H1 (cell line): ENCODE measurements at regions not wholly inside any gene's neighbourhood (a gene's known extent, or its start where the extent isn't known, plus 50 kb on each side); places are given as distances from the start of the nearest gene placed in this dataset.

ENCODE experiments used
- CTCF ChIA-PET: fragments of 300-600 bp; sonication (Branson Sonifier 250); formaldehyde crosslinking; loops from one replicate; lab custom pipeline; 2021; ENCODE audit not compliant: partially characterized antibody; lab: Charles Lee
- POLR2A ChIA-PET: fragments of 300-600 bp; sonication (Branson Sonifier 250); formaldehyde crosslinking; loops from one replicate; lab custom pipeline; 2021; ENCODE audit warnings: inconsistent platforms; ENCODE audit not compliant: partially characterized antibody; lab: Charles Lee
- DNase-seq, 2 experiments: peaks; one replicate each; pipeline versions ENCODE4 v3.0.0 to v3.0.0-alpha.2; 2010 to 2022; ENCODE audit warnings: low spot score in 2 of 2, low read depth in 1 of 2, mixed read lengths in 1 of 2
- FAIRE-seq: peaks from 2 replicates; lab custom pipeline; 2011; peaks lifted over from hg19 to GRCh38; lab: Jason Lieb, UNC
- H2AFZ ChIP-seq: 2 replicates; pipeline ENCODE4 v1.8.1; 2012; ENCODE audit warnings: low read length, inconsistent platforms
- H2AK5ac ChIP-seq: 2 replicates; pipeline ENCODE4 v1.6.1; 2013; ENCODE audit warnings: low read depth, low read length
- H2BK120ac ChIP-seq: replicated peaks from 2 replicates; pipeline ENCODE3; 2013; ENCODE audit warnings: low read depth, low read length, inconsistent platforms
- H2BK12ac ChIP-seq: 2 replicates; pipeline ENCODE4 v1.6.1; 2013; ENCODE audit warnings: low read depth, low read length
- H2BK15ac ChIP-seq: 2 replicates; pipeline ENCODE4 v1.6.1; 2013; ENCODE audit warnings: low read length
- H2BK20ac ChIP-seq: 2 replicates; pipeline ENCODE4 v1.6.1; 2013; ENCODE audit warnings: low read length
- H2BK5ac ChIP-seq: 2 replicates; pipeline ENCODE4 v1.6.1; 2013; ENCODE audit warnings: low read depth, low read length
- H3K14ac ChIP-seq: 2 replicates; pipeline ENCODE4 v1.6.1; 2013; ENCODE audit warnings: inconsistent platforms; ENCODE audit not compliant: insufficient read length
- H3K18ac ChIP-seq: 2 replicates; pipeline ENCODE4 v1.6.1; 2013; ENCODE audit warnings: low read length; ENCODE audit errors: extremely low read depth
- H3K23ac ChIP-seq: 2 replicates; pipeline ENCODE4 v1.6.1; 2013; ENCODE audit warnings: inconsistent platforms; ENCODE audit not compliant: insufficient read length
- H3K23me2 ChIP-seq: 2 replicates; pipeline ENCODE4 v1.6.1; 2013; ENCODE audit warnings: low read depth, low read length
- H3K27ac ChIP-seq: 2 replicates; pipeline ENCODE4 v1.6.1; 2011; ENCODE audit warnings: low read depth, low read length, inconsistent platforms
- H3K27me3 ChIP-seq, 4 experiments: replicated peaks in 1 of 4; 1 replicate in 1 of 4; 2 replicates in 3 of 4; pipeline versions ENCODE4 v1.6.1 to v1.8.1; 2011 to 2013; ENCODE audit warnings: low read length in 3 of 4, mild to moderate bottlenecking in 3 of 4, inconsistent platforms in 2 of 4, mixed read lengths in 2 of 4, moderate library complexity in 1 of 4; ENCODE audit not compliant: control insufficient read depth in 3 of 4, insufficient read depth in 3 of 4; ENCODE audit errors: extremely low read depth in 1 of 4
- H3K36me3 ChIP-seq, 4 experiments: 2 replicates each; pipeline versions ENCODE4 v1.6.1 to v1.8.1; 2011 to 2013; ENCODE audit warnings: mild to moderate bottlenecking in 4 of 4, low read length in 3 of 4, moderate library complexity in 2 of 4, control low read depth in 1 of 4, inconsistent platforms in 1 of 4; ENCODE audit not compliant: insufficient read depth in 4 of 4, control insufficient read depth in 2 of 4
- H3K4ac ChIP-seq: replicated peaks from 2 replicates; pipeline ENCODE3; 2013; ENCODE audit warnings: low read length, low read depth, mixed read lengths, inconsistent platforms; ENCODE audit not compliant: insufficient read length
- H3K4me1 ChIP-seq, 4 experiments: replicated peaks in 1 of 4; 1 replicate in 1 of 4; 2 replicates in 3 of 4; pipeline versions ENCODE4 v1.6.1 to v1.8.1; 2011 to 2013; ENCODE audit warnings: low read length in 3 of 4, inconsistent platforms in 2 of 4, mixed read lengths in 1 of 4; ENCODE audit not compliant: insufficient read depth in 4 of 4, control insufficient read depth in 3 of 4
- H3K4me2 ChIP-seq, 2 experiments: 2 replicates each; pipeline versions ENCODE4 v1.6.1 to v1.8.1; 2011 to 2013; ENCODE audit warnings: low read depth in 2 of 2, low read length in 2 of 2, control low read depth in 1 of 2, inconsistent platforms in 1 of 2, mild to moderate bottlenecking in 1 of 2; ENCODE audit not compliant: insufficient read depth in 1 of 2
- H3K4me3 ChIP-seq, 4 experiments: fragments of 200-600, 300-600 bp in 1 of 4; sonication (generic), shearing (Covaris generic), sonication (Bioruptor Twin) in 1 of 4; 2 replicates each; pipeline versions ENCODE4 v1.5.1 to v1.8.1; 2011 to 2016; ENCODE audit warnings: low read length in 4 of 4, low read depth in 3 of 4, control low read depth in 2 of 4, inconsistent platforms in 2 of 4, mild to moderate bottlenecking in 2 of 4, mixed read lengths in 1 of 4, moderate library complexity in 1 of 4; ENCODE audit not compliant: insufficient read depth in 2 of 4; ENCODE audit errors: extremely low read depth in 1 of 4
- H3K56ac ChIP-seq: replicated peaks from 2 replicates; pipeline ENCODE3; 2013; ENCODE audit warnings: low read depth, mild to moderate bottlenecking, mixed read lengths, low read length, inconsistent platforms; ENCODE audit not compliant: insufficient read length
- H3K79me1 ChIP-seq: 2 replicates; pipeline ENCODE4 v1.6.1; 2013; ENCODE audit warnings: low read depth, low read length, control low read depth
- H3K79me2 ChIP-seq, 2 experiments: 2 replicates each; pipeline versions ENCODE4 v1.6.1 to v1.8.1; 2012 to 2013; ENCODE audit warnings: low read length in 2 of 2, mild to moderate bottlenecking in 2 of 2, inconsistent platforms in 1 of 2; ENCODE audit not compliant: insufficient read depth in 2 of 2, control insufficient read depth in 1 of 2
- H3K9ac ChIP-seq, 4 experiments: replicated peaks in 1 of 4; 1 replicate in 1 of 4; 2 replicates in 3 of 4; pipeline versions ENCODE4 v1.6.1 to v1.8.1; 2011 to 2013; ENCODE audit warnings: low read depth in 3 of 4, low read length in 3 of 4, control low read depth in 2 of 4, mild to moderate bottlenecking in 2 of 4, moderate library complexity in 2 of 4, inconsistent platforms in 1 of 4; ENCODE audit errors: extremely low read depth in 1 of 4
- H3K9me3 ChIP-seq, 2 experiments: 2 replicates each; pipeline versions ENCODE4 v1.6.1 to v1.8.1; 2012 to 2013; ENCODE audit warnings: mild to moderate bottlenecking in 2 of 2, moderate library complexity in 2 of 2, control low read depth in 1 of 2, inconsistent platforms in 1 of 2, low read depth in 1 of 2, low read length in 1 of 2, mixed read lengths in 1 of 2; ENCODE audit not compliant: insufficient read depth in 2 of 2
- H4K20me1 ChIP-seq, 2 experiments: replicated peaks in 1 of 2; 2 replicates each; pipeline versions ENCODE3 to v1.8.1; 2011 to 2013; ENCODE audit warnings: inconsistent platforms in 2 of 2, low read length in 2 of 2, mild to moderate bottlenecking in 1 of 2; ENCODE audit not compliant: insufficient read depth in 2 of 2, control insufficient read depth in 1 of 2
- H4K5ac ChIP-seq: 2 replicates; pipeline ENCODE4 v1.6.1; 2013; ENCODE audit warnings: low read length, low read depth, mixed read lengths, inconsistent platforms; ENCODE audit not compliant: insufficient read length
- H4K8ac ChIP-seq: 2 replicates; pipeline ENCODE4 v1.8.0; 2013; ENCODE audit warnings: mild to moderate bottlenecking, moderate library complexity, low read length, inconsistent platforms; ENCODE audit not compliant: insufficient read depth; ENCODE audit errors: extremely low read depth
- H4K91ac ChIP-seq: replicated peaks from 2 replicates; pipeline ENCODE3; 2013; ENCODE audit warnings: low read length, mixed read lengths, inconsistent platforms; ENCODE audit not compliant: insufficient read length
- ATF3 ChIP-seq: IDR thresholded peaks from 2 replicates; pipeline ENCODE4 v1.6.1; 2011; ENCODE audit warnings: low read depth, mild to moderate bottlenecking, low read length; ENCODE audit not compliant: insufficient read depth
- BACH1 ChIP-seq: IDR thresholded peaks from 2 replicates; pipeline ENCODE4 v1.6.1; 2012; ENCODE audit warnings: low read length, improper control_type of control experiment
- BCL11A ChIP-seq, 2 experiments: IDR thresholded peaks; one replicate each; pipeline ENCODE4 v1.6.1; 2011; ENCODE audit warnings: low read depth in 2 of 2, low read length in 2 of 2, mild to moderate bottlenecking in 2 of 2
- EGR1 ChIP-seq: IDR thresholded peaks from 2 replicates; pipeline ENCODE4 v1.6.1; 2011; ENCODE audit warnings: low read depth, low read length, borderline replicate concordance
- HDAC6 ChIP-seq: IDR thresholded peaks from one replicate; pipeline ENCODE4 v1.7.1; 2012; ENCODE audit warnings: low read depth, mild to moderate bottlenecking, inconsistent platforms, low read length, moderate library complexity
- SP2 ChIP-seq: IDR thresholded peaks from 2 replicates; pipeline ENCODE4 v1.6.1; 2012; ENCODE audit warnings: mild to moderate bottlenecking, low read length, inconsistent platforms
- WGBS, 2 experiments: shearing (Covaris generic) in 1 of 2; methylation state at CpG; one replicate each; pipeline versions ENCODE4 v1.1.6 to v1.1.7; 2013 to 2015; ENCODE audit warnings: low lambda C conversion rate in 2 of 2, mixed read lengths in 2 of 2, inconsistent platforms in 1 of 2, low coverage in 1 of 2, missing lambda C conversion rate in 1 of 2; ENCODE audit not compliant: insufficient replicate concordance in 2 of 2, insufficient coverage in 1 of 2, insufficient read length in 1 of 2; ENCODE audit errors: extremely low coverage in 1 of 2, missing lambda C conversion rate in 1 of 2; 5-methylcytosine and 5-hydroxymethylcytosine counted together

DNA sequence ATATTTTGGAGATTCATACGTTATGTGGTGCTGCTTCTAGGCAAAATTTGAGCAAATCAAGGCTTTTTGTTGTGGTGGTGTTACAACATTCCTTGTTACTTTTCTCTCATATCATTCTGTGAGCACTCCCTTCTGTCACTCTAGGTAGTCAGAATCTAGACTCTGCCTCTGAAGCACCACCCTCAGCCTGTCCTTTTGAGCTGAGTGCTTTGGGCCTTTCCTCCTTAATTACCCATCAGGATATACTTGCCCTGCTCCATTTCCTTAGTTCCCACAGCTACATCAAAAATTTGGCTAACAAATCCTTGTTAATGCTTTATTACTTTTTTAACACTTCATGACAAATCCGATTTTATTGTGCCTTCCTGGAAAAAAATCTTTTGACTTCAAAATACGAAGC lies 289.6 kb downstream of the CALCRL start:
- peaks cover 8 to 10% of the 10 kb centered on the region in 2 experiments; a peak in 3 of 4 replicates for H3K9me3 ChIP-seq
- no peak overlapping the region for H3K4me2 ChIP-seq
- H3K4me1 ChIP-seq, result no peaks in the 10 kb centered on the region
- no peak overlapping the region for H3K4me3 ChIP-seq
- H3K4ac ChIP-seq, result no peak overlapping the region
- no peak overlapping the region for H2BK12ac ChIP-seq
- H3K23me2 ChIP-seq, result no peaks in the 10 kb centered on the region
- no peak overlapping the region for H3K56ac ChIP-seq
- no peaks in the 10 kb centered on the region for H4K20me1 ChIP-seq
- WGBS, 2 experiments, result 80% methylated on average over 3 of the region's 3 CpGs; no CpG with 5 or more reads in 1 of the 2 experiments
- no peak overlapping the region for H2BK120ac ChIP-seq
- no peak overlapping the region for H2BK20ac ChIP-seq
- H3K23ac ChIP-seq, result no peak overlapping the region
- H3K27ac ChIP-seq, result no peak overlapping the region
- no peak overlapping the region for H2BK15ac ChIP-seq
- H2AFZ ChIP-seq, result no peak overlapping the region
- no peak overlapping the region for H4K91ac ChIP-seq
- H3K36me3 ChIP-seq, result no peaks in the 10 kb centered on the region; a peak in 1 of 8 replicates
- no peaks in the 10 kb centered on the region for H3K79me2 ChIP-seq
- no peaks in the 10 kb centered on the region for H3K27me3 ChIP-seq
- no peak overlapping the region for H2AK5ac ChIP-seq
- no peak overlapping the region for H4K5ac ChIP-seq
- no peak for DNase-seq
- FAIRE-seq, result no peak
- no peak overlapping the region for H2BK5ac ChIP-seq
- TF ChIP-seq EGR1 (no peak), ATF3 (no peak), BCL11A (IDR thresholded peaks at IDR 0.05; ENCODE audit: low read depth in 2 of 2, low read length in 2 of 2) (no peak), HDAC6 (no peak), SP2 (no peak), BACH1 (no peak)
- CTCF ChIA-PET, result no interaction called here
- POLR2A ChIA-PET, result no interaction called here
- H3K14ac ChIP-seq, result no peak overlapping the region
- H3K18ac ChIP-seq, result no peak overlapping the region
- H3K9ac ChIP-seq, result no peak overlapping the region
- no peaks in the 10 kb centered on the region for H3K79me1 ChIP-seq
- H4K8ac ChIP-seq, result no peak overlapping the region
